HG03135 (cell line): ENCODE measurements at regions not wholly inside any gene's neighbourhood (a gene's known extent, or its start where the extent isn't known, plus 50 kb on each side); places are given as distances from the start of the nearest gene placed in this dataset.
"Not testable (repeated sequence)": the region's sequence is repeated elsewhere in the genome, so short reads cannot be mapped to it uniquely, and the experiment has no call there.

Experiments
- ATAC-seq: cut with Tn5 transposase; IDR thresholded peaks from one replicate; pipeline ENCODE4 v1.9.1; 2021; ENCODE audit warnings: mild to moderate bottlenecking, moderate library complexity; ENCODE audit not compliant: unreplicated experiment

GRCh38 chr20:56723331-56723730 is 94.2 kb downstream of the TFAP2C start:
- ATAC-seq = no peak

- ATAC-seq = no peak
Measured at GRCh38 chr20:56724241-56724757, 95.2 kb downstream of the TFAP2C start.

- ATAC-seq = no peak
Measured at GRCh38 chr20:56730003-56730402, 100.9 kb downstream of the TFAP2C start.

- ATAC-seq = no peak
Measured at GRCh38 chr20:56730996-56731395, 101.9 kb downstream of the TFAP2C start.

GRCh38 chr20:56731476-56731875 is 102.4 kb downstream of the TFAP2C start:
- no peak for ATAC-seq

GRCh38 chr20:56733967-56734366 is 104.9 kb downstream of the TFAP2C start:
- ATAC-seq = no peak

GRCh38 chr20:56735084-56735642 is 106.1 kb downstream of the TFAP2C start:
- no peak for ATAC-seq

GRCh38 chr20:56736285-56736857 is 107.3 kb downstream of the TFAP2C start:
- ATAC-seq = no peak

GRCh38 chr20:56744325-56744821 is 115.3 kb downstream of the TFAP2C start:
- not testable (repeated sequence) for ATAC-seq

- ATAC-seq = no peak
Measured at GRCh38 chr20:56748476-56749377, 119.6 kb downstream of the TFAP2C start.

- no peak for ATAC-seq
Measured at GRCh38 chr20:56750430-56750829, 121.3 kb downstream of the TFAP2C start.

- ATAC-seq = no peak
Measured at GRCh38 chr20:56752274-56752673, 123.2 kb downstream of the TFAP2C start.

- no peak for ATAC-seq
Measured at GRCh38 chr20:56755201-56755600, 126.1 kb downstream of the TFAP2C start.

- not testable (repeated sequence) for ATAC-seq
Measured at GRCh38 chr20:56756658-56757057, 127.6 kb downstream of the TFAP2C start.

GRCh38 chr20:56758706-56759105 is 129.6 kb downstream of the TFAP2C start:
- ATAC-seq = no peak

- ATAC-seq = no peak
Measured at GRCh38 chr20:56759741-56760278, 130.7 kb downstream of the TFAP2C start.

- no peak for ATAC-seq
Measured at GRCh38 chr20:56760610-56761009, 131.5 kb downstream of the TFAP2C start.

GRCh38 chr20:56761393-56761792 is 132.3 kb downstream of the TFAP2C start:
- ATAC-seq = no peak

- no peak for ATAC-seq
Measured at GRCh38 chr20:56762401-56762800, 133.3 kb downstream of the TFAP2C start.

- ATAC-seq = no peak
Measured at GRCh38 chr20:56762829-56763228, 133.7 kb downstream of the TFAP2C start.

GRCh38 chr20:56764671-56765070 is 135.6 kb downstream of the TFAP2C start:
- no peak for ATAC-seq
